PC-9 (cell line): ENCODE measurements at regions not wholly inside any gene's neighbourhood (a gene's known extent, or its start where the extent isn't known, plus 50 kb on each side); places are given as distances from the start of the nearest gene placed in this dataset.

Experiments
- BruUV-seq: library from RNA; stranded (reverse); fragments of 400-500 nt; replicated peaks from 2 replicates; lab custom pipeline; 2021; lab: Mats Ljungman, UMichigan
- CTCF ChIA-PET: fragments of 300-600 bp; sonication (Branson Sonifier 250); formaldehyde crosslinking; loops from one replicate; lab custom pipeline; 2022; ENCODE audit warnings: antibody characterized with exemption; lab: Charles Lee
- POLR2A ChIA-PET: fragments of 300-600 bp; sonication (Branson Sonifier 250); formaldehyde crosslinking; loops from one replicate; lab custom pipeline; 2022; ENCODE audit warnings: antibody characterized with exemption; ENCODE audit not compliant: unreplicated experiment; lab: Charles Lee
- DNase-seq, 2 experiments: peaks; one replicate each; pipeline versions ENCODE4 v3.0.0 to v3.0.0-alpha.2; 2015 to 2022; ENCODE audit warnings: mixed read lengths in 1 of 2
- H2AFZ ChIP-seq: fragments of 200-600 bp; sonication (generic); 2 replicates; pipeline ENCODE4 v1.8.1; 2017; ENCODE audit warnings: antibody characterized with exemption
- H3F3A ChIP-seq: fragments of 200-600 bp; sonication (generic); 2 replicates; pipeline ENCODE4 v1.8.1; 2017; ENCODE audit warnings: antibody characterized with exemption, mild to moderate bottlenecking, low read depth; ENCODE audit not compliant: insufficient read depth
- H3K27ac ChIP-seq: fragments of 200-600 bp; sonication (generic); 2 replicates; pipeline ENCODE4 v1.6.1; 2016; ENCODE audit warnings: mixed run types
- H3K27me3 ChIP-seq: fragments of 200-600 bp; sonication (generic); 2 replicates; pipeline ENCODE4 v1.6.1; 2016; ENCODE audit warnings: low read depth, mixed run types; ENCODE audit not compliant: insufficient read depth
- H3K36me3 ChIP-seq: fragments of 200-600 bp; sonication (generic); 2 replicates; pipeline ENCODE4 v1.6.1; 2016; ENCODE audit warnings: low read depth, mixed run types
- H3K4me1 ChIP-seq: fragments of 200-600 bp; sonication (generic); replicated peaks from 2 replicates; pipeline ENCODE4 v1.6.1; 2016; ENCODE audit warnings: mixed run types; ENCODE audit not compliant: insufficient read depth
- H3K4me2 ChIP-seq: fragments of 200-600 bp; sonication (generic); 2 replicates; pipeline ENCODE4 v1.6.1; 2017; ENCODE audit warnings: mixed run types
- H3K4me3 ChIP-seq: fragments of 200-600 bp; sonication (generic); 2 replicates; pipeline ENCODE4 v1.6.1; 2016; ENCODE audit warnings: mixed run types
- H3K79me2 ChIP-seq: fragments of 200-600 bp; sonication (generic); 2 replicates; pipeline ENCODE4 v1.6.1; 2017; ENCODE audit warnings: low read depth, mixed run types
- H3K9me2 ChIP-seq: fragments of 200-600 bp; sonication (generic); 2 replicates; pipeline ENCODE4 v1.8.1; 2017; ENCODE audit warnings: mild to moderate bottlenecking; ENCODE audit not compliant: insufficient read depth
- H3K9me3 ChIP-seq: fragments of 200-600 bp; sonication (generic); 2 replicates; pipeline ENCODE4 v1.8.1; 2016; ENCODE audit warnings: low read depth; ENCODE audit not compliant: insufficient read depth
- H4K20me1 ChIP-seq: fragments of 200-600 bp; sonication (generic); 2 replicates; pipeline ENCODE4 v1.8.1; 2017; ENCODE audit not compliant: insufficient read depth
- EZH2 ChIP-seq: fragments of 200-600 bp; sonication (generic); IDR thresholded peaks from 2 replicates; pipeline ENCODE4 v1.8.0; 2017; ENCODE audit warnings: antibody characterized with exemption, low read depth
- intact Hi-C: fragments of 100-400 bp; cut with micrococcal nuclease; formaldehyde crosslinking; loops from one replicate; pipeline ENCODE4 v1.10.0; 2022; ENCODE audit not compliant: unreplicated experiment
- TF ChIP-seq, protein P1 (sequence below): fragments of 200-600 bp; sonication (generic); conservative IDR thresholded peaks from 2 replicates; pipeline ENCODE4 v1.6.1; 2017; ENCODE audit warnings: mixed run types, antibody characterized with exemption, mild to moderate bottlenecking, moderate library complexity

DNA sequence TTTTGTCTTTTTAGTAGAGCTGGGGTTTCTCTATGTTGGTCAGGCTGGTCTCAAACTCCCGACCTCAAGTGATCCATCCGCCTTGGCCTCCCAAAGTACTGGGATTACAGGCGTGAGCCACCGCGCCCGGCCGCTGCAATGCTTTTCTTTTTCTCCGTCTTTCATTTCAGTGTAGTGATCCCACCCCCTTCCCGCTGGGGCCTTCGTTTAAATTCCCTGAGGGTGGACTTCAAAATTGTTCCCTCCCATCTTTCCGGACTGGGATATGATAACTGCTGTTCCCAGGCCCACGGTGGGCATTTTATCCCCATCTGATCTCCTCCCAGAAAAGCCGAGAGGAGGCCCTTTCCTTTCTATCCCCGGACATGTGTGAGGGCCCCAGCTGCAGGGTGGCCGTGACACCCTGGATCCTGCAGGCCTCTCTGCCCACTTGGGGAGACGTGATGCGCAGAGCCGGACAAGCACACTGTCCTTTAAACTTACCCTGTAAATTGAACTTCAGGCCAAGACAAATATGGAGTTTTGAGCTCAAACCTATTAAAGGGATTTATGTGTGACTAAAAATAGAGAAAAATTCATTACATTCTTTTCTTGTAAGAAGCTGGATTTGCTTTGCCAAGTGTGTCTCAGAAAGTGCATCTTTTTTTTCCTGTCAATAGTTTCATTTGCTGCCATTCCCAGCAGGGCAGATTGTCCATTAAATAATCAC, 54.5 kb upstream of the AFF3 start:
- no peaks in the 10 kb centered on the region for H4K20me1 ChIP-seq
- no peaks in the 10 kb centered on the region for H3K79me2 ChIP-seq
- no peaks in the 10 kb centered on the region for H3K36me3 ChIP-seq
- H3K9me3 ChIP-seq, result no peaks in the 10 kb centered on the region
- CTCF ChIA-PET, result no interaction called here
- no TSS peak for BruUV-seq
- no peak for DNase-seq
- no peak overlapping the region for H2AFZ ChIP-seq
- H3K4me2 ChIP-seq, result no peak overlapping the region
- TF ChIP-seq, protein P1, sequence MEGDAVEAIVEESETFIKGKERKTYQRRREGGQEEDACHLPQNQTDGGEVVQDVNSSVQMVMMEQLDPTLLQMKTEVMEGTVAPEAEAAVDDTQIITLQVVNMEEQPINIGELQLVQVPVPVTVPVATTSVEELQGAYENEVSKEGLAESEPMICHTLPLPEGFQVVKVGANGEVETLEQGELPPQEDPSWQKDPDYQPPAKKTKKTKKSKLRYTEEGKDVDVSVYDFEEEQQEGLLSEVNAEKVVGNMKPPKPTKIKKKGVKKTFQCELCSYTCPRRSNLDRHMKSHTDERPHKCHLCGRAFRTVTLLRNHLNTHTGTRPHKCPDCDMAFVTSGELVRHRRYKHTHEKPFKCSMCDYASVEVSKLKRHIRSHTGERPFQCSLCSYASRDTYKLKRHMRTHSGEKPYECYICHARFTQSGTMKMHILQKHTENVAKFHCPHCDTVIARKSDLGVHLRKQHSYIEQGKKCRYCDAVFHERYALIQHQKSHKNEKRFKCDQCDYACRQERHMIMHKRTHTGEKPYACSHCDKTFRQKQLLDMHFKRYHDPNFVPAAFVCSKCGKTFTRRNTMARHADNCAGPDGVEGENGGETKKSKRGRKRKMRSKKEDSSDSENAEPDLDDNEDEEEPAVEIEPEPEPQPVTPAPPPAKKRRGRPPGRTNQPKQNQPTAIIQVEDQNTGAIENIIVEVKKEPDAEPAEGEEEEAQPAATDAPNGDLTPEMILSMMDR, result no peak
- TF ChIP-seq EZH2, result no peak
- no peaks in the 10 kb centered on the region for H3K9me2 ChIP-seq
- intact Hi-C loops, result no loop called here
- no peak overlapping the region for H3K4me3 ChIP-seq
- no peaks in the 10 kb centered on the region for H3F3A ChIP-seq
- H3K27me3 ChIP-seq, result peaks cover 100% of the 10 kb centered on the region
- POLR2A ChIA-PET, result no interaction called here
- H3K4me1 ChIP-seq, result no peaks in the 10 kb centered on the region
- no peak overlapping the region for H3K27ac ChIP-seq

DNA sequence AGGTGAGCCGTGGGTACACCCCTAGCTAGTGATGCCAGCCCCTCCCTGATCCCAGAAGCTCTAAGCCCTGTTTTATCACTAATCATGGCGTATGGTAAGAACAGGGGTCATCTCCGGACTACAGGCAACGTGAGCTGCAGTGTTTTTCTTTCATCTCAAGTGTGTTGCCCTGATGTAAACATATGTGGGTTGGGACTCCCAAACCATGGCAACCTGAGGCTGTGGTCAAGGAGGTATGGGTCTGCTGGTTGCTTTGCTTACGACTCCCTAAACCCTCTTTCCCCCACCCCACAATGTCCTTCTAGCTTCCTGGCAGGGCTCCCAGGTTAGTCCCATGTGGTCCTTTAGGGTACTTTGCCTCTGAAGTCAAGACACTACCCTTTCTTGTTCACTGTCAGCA, 53.6 kb upstream of the AFF3 start:
- intact Hi-C loops, result no loop called here
- Histone ChIP-seq H3K9me2 (no peaks in the 10 kb centered on the region), H3K4me2 (no peak overlapping the region), H4K20me1 (no peaks in the 10 kb centered on the region), H3K36me3 (no peaks in the 10 kb centered on the region), H3K4me3 (no peak overlapping the region), H3K9me3 (no peaks in the 10 kb centered on the region), H2AFZ (no peak overlapping the region), H3K27me3 (peaks cover 100% of the 10 kb centered on the region), H3K79me2 (no peaks in the 10 kb centered on the region), H3F3A (no peaks in the 10 kb centered on the region), H3K27ac (no peak overlapping the region), H3K4me1 (no peaks in the 10 kb centered on the region)
- no TSS peak for BruUV-seq
- POLR2A ChIA-PET, result no interaction called here
- no peak for TF ChIP-seq EZH2
- TF ChIP-seq, protein P1, result no peak
- no peak for DNase-seq
- CTCF ChIA-PET, result no interaction called here

DNA sequence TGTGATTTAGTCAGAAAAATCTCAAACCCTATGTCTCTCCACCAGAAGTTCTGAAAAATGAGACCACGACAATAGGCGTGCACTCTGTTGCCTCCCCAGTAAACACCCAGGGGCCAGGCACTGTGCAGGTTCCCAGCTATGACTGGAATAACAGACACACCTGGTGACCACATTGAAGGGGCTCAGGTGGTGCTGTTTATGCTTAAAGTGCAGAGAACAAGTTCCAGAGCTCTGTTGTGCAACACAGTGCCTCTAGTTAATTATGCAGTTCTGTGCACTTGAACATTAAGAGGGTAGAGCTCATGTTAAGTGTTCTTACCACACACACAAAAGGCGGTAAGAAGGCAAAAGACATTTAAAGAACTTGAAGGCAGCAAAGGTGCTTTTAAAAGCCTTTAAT, 52.6 kb upstream of the AFF3 start:
- Histone ChIP-seq H3K4me2 (no peak overlapping the region), H3K27me3 (peaks cover 99% of the 10 kb centered on the region), H3K27ac (no peak overlapping the region), H2AFZ (no peak overlapping the region), H3K9me3 (no peaks in the 10 kb centered on the region), H3K4me1 (no peaks in the 10 kb centered on the region), H3F3A (no peaks in the 10 kb centered on the region), H3K36me3 (no peaks in the 10 kb centered on the region), H4K20me1 (no peaks in the 10 kb centered on the region), H3K9me2 (no peaks in the 10 kb centered on the region), H3K79me2 (no peaks in the 10 kb centered on the region), H3K4me3 (no peak overlapping the region)
- no TSS peak for BruUV-seq
- no peak for DNase-seq
- intact Hi-C loops, result no loop called here
- ChIA-PET CTCF (no interaction called here), POLR2A (no interaction called here)
- TF ChIP-seq EZH2, result no peak
- TF ChIP-seq, protein P1, result no peak
